Astrocyte (in vitro differentiated cells and primary cell): ENCODE measurements at regions not wholly inside any gene's neighbourhood (a gene's known extent, or its start where the extent isn't known, plus 50 kb on each side); places are given as distances from the start of the nearest gene placed in this dataset.

Experiments
- EZH2 ChIP-seq: IDR thresholded peaks from 2 replicates; pipeline ENCODE4 v1.6.1; 2012; ENCODE audit warnings: mild to moderate bottlenecking, low read length, inconsistent platforms; ENCODE audit not compliant: insufficient read depth
- TF ChIP-seq, protein P1 (sequence below): IDR thresholded peaks from 2 replicates; pipeline ENCODE4 v1.5.1; 2011; ENCODE audit warnings: low read depth, mild to moderate bottlenecking, inconsistent platforms, low read length, moderate library complexity; ENCODE audit not compliant: insufficient read depth

GRCh38 chr3:34078418-34078817 lies 280.0 kb downstream of the PDCD6IP start:
- TF ChIP-seq, protein P1, sequence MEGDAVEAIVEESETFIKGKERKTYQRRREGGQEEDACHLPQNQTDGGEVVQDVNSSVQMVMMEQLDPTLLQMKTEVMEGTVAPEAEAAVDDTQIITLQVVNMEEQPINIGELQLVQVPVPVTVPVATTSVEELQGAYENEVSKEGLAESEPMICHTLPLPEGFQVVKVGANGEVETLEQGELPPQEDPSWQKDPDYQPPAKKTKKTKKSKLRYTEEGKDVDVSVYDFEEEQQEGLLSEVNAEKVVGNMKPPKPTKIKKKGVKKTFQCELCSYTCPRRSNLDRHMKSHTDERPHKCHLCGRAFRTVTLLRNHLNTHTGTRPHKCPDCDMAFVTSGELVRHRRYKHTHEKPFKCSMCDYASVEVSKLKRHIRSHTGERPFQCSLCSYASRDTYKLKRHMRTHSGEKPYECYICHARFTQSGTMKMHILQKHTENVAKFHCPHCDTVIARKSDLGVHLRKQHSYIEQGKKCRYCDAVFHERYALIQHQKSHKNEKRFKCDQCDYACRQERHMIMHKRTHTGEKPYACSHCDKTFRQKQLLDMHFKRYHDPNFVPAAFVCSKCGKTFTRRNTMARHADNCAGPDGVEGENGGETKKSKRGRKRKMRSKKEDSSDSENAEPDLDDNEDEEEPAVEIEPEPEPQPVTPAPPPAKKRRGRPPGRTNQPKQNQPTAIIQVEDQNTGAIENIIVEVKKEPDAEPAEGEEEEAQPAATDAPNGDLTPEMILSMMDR = no peak
- no peak for TF ChIP-seq EZH2
